HG03025 (cell line): ENCODE measurements at regions not wholly inside any gene's neighbourhood (a gene's known extent, or its start where the extent isn't known, plus 50 kb on each side); places are given as distances from the start of the nearest gene placed in this dataset.

Experiments used
- ATAC-seq: cut with Tn5 transposase; IDR thresholded peaks from one replicate; pipeline ENCODE4 v1.9.1; 2021; ENCODE audit warnings: mild to moderate bottlenecking, moderate library complexity; ENCODE audit not compliant: unreplicated experiment, low FRiP score

GRCh38 chr10:83820033-83820432 lies 319.3 kb upstream of the GHITM start:
- no peak for ATAC-seq

GRCh38 chr10:83824099-83824498 lies 315.2 kb upstream of the GHITM start:
- no peak for ATAC-seq

- no peak for ATAC-seq
Measured at GRCh38 chr10:83834096-83834495, 305.2 kb upstream of the GHITM start.

GRCh38 chr10:83835945-83836745 lies 303.2 kb upstream of the GHITM start:
- no peak for ATAC-seq

- no peak for ATAC-seq
Measured at GRCh38 chr10:83848677-83849076, 290.6 kb upstream of the GHITM start.

GRCh38 chr10:83849150-83849549 lies 290.2 kb upstream of the GHITM start:
- ATAC-seq = no peak

GRCh38 chr10:83852146-83852545 lies 287.2 kb upstream of the GHITM start:
- no peak for ATAC-seq

- no peak for ATAC-seq
Measured at GRCh38 chr10:83862723-83863122, 276.6 kb upstream of the GHITM start.

- ATAC-seq = no peak
Measured at GRCh38 chr10:83863283-83863966, 275.9 kb upstream of the GHITM start.

GRCh38 chr10:83869898-83870297 lies 269.4 kb upstream of the GHITM start:
- ATAC-seq = no peak

GRCh38 chr10:83871187-83872081 lies 267.9 kb upstream of the GHITM start:
- ATAC-seq = peak; percentile 98

- no peak for ATAC-seq
Measured at GRCh38 chr10:83880252-83880791, 259.0 kb upstream of the GHITM start.

GRCh38 chr10:83881661-83882060 lies 257.6 kb upstream of the GHITM start:
- no peak for ATAC-seq

- no peak for ATAC-seq
Measured at GRCh38 chr10:83886871-83887270, 252.4 kb upstream of the GHITM start.

- no peak for ATAC-seq
Measured at GRCh38 chr10:83892737-83893136, 246.6 kb upstream of the GHITM start.

GRCh38 chr10:83896219-83896618 lies 243.1 kb upstream of the GHITM start:
- ATAC-seq = no peak

- no peak for ATAC-seq
Measured at GRCh38 chr10:83897626-83898025, 241.7 kb upstream of the GHITM start.

- no peak for ATAC-seq
Measured at GRCh38 chr10:83908506-83908905, 230.8 kb upstream of the GHITM start.

GRCh38 chr10:83909001-83909400 lies 230.3 kb upstream of the GHITM start:
- no peak for ATAC-seq

GRCh38 chr10:83915801-83916200 lies 223.5 kb upstream of the GHITM start:
- ATAC-seq = no peak
